Activated CD8-positive, alpha-beta T cell treated with anti-CD3 and anti-CD28 coated beads for 36 hours (primary cell): ENCODE measurements at regions not wholly inside any gene's neighbourhood (a gene's known extent, or its start where the extent isn't known, plus 50 kb on each side); places are given as distances from the start of the nearest gene placed in this dataset.

ENCODE experiments used
- ATAC-seq: fragments of 200-7000 bp; cut with Tn5 transposase; one replicate; pipeline ENCODE4 v1.10.0; 2021; ENCODE audit warnings: mild to moderate bottlenecking, moderate library complexity
- CTCF ChIA-PET: fragments of 350-600 bp; sonication (Branson Sonifier 250); formaldehyde crosslinking; loops from one replicate; lab custom pipeline; 2021; ENCODE audit warnings: antibody characterized with exemption; lab: Charles Lee
- POLR2A ChIA-PET: fragments of 350-600 bp; sonication (Branson Sonifier 250); formaldehyde crosslinking; loops from one replicate; lab custom pipeline; 2021; ENCODE audit warnings: antibody characterized with exemption; lab: Charles Lee
- DNase-seq: peaks from one replicate; pipeline ENCODE4 v3.0.0-alpha.2; 2020
- H3K27ac Mint-ChIP-seq: one replicate; pipeline ENCODE4 v1.8.0; 2021; ENCODE audit warnings: mild to moderate bottlenecking, mixed read lengths
- H3K27me3 Mint-ChIP-seq: one replicate; pipeline ENCODE4 v1.8.0; 2021; ENCODE audit warnings: mixed read lengths
- H3K36me3 Mint-ChIP-seq: one replicate; pipeline ENCODE4 v1.8.0; 2021; ENCODE audit warnings: low read depth, mixed read lengths
- H3K4me1 Mint-ChIP-seq: one replicate; pipeline ENCODE4 v1.8.0; 2021; ENCODE audit warnings: low read depth, mixed read lengths
- H3K4me3 Mint-ChIP-seq: one replicate; pipeline ENCODE4 v1.8.0; 2021; ENCODE audit warnings: mild to moderate bottlenecking, moderate library complexity, mixed read lengths
- H3K9me3 Mint-ChIP-seq: one replicate; pipeline ENCODE4 v1.8.0; 2021; ENCODE audit warnings: mixed read lengths
- CTCF ChIP-seq: fragments of 200-600 bp; IDR thresholded peaks from one replicate; pipeline ENCODE4 v1.8.0; 2022; ENCODE audit warnings: antibody characterized with exemption, mild to moderate bottlenecking
- intact Hi-C: fragments of 100-400 bp; cut with micrococcal nuclease; formaldehyde crosslinking; loops from one replicate; pipeline ENCODE4 v1.10.0; 2022

GRCh38 chr3:153680526-153680925, 440.7 kb upstream of the ARHGEF26 start:
- Mint-ChIP-seq H3K36me3 (no peaks in the 10 kb centered on the region), H3K27ac (no peak overlapping the region), H3K9me3 (peaks cover 11% of the 10 kb centered on the region), H3K4me1 (peaks cover 11% of the 10 kb centered on the region), H3K27me3 (no peaks in the 10 kb centered on the region), H3K4me3 (no peak overlapping the region)
- ChIA-PET CTCF (interaction anchor here (1.2 kb wide), 1 partner anchor 16 kb away, joined by 3 read pairs; no protein-coding TSS in a partner anchor), POLR2A (no interaction called here)
- intact Hi-C loops, result no loop called here
- DNase-seq (no peak), ATAC-seq (no peak)
- TF ChIP-seq CTCF, result no peak

GRCh38 chr3:153681057-153681456, 440.1 kb upstream of the ARHGEF26 start:
- ChIA-PET CTCF (interaction anchor here (1.2 to 1.3 kb wide), 2 partner anchors 16 to 396 kb away, joined by 3 read pairs; no protein-coding TSS in a partner anchor), POLR2A (no interaction called here)
- Mint-ChIP-seq H3K4me3 (no peak overlapping the region), H3K27ac (no peak overlapping the region), H3K4me1 (peaks cover 11% of the 10 kb centered on the region), H3K36me3 (no peaks in the 10 kb centered on the region), H3K9me3 (peaks cover 11% of the 10 kb centered on the region), H3K27me3 (no peaks in the 10 kb centered on the region)
- ATAC-seq (no peak), DNase-seq (no peak)
- intact Hi-C loops, result no loop called here
- TF ChIP-seq CTCF, result no peak

- Mint-ChIP-seq H3K27me3 (peaks cover 2% of the 10 kb centered on the region), H3K36me3 (no peaks in the 10 kb centered on the region), H3K4me3 (no peak overlapping the region), H3K9me3 (no peaks in the 10 kb centered on the region), H3K27ac (no peak overlapping the region), H3K4me1 (no peaks in the 10 kb centered on the region)
- ChIA-PET CTCF (interaction anchor here (0.6 kb wide), 2 partner anchors 12 to 184 kb away, joined by 3 to 4 read pairs; no protein-coding TSS in a partner anchor), POLR2A (no interaction called here)
- no peak for ATAC-seq
- intact Hi-C loops, result no loop called here
- no peak for TF ChIP-seq CTCF
- DNase-seq, result no peak
These were observed 432.7 kb upstream of the ARHGEF26 start for GRCh38 chr3:153688301-153689120.

GRCh38 chr3:153693207-153693606, 428.0 kb upstream of the ARHGEF26 start:
- POLR2A ChIA-PET, result no interaction called here
- no peaks in the 10 kb centered on the region for H3K36me3 Mint-ChIP-seq
- H3K4me1 Mint-ChIP-seq, result no peaks in the 10 kb centered on the region
- H3K4me3 Mint-ChIP-seq, result no peak overlapping the region
- DNase-seq (no peak), ATAC-seq (no peak)
- no peak overlapping the region for H3K27ac Mint-ChIP-seq
- TF ChIP-seq CTCF, result no peak
- peaks cover 2% of the 10 kb centered on the region for H3K27me3 Mint-ChIP-seq
- no peaks in the 10 kb centered on the region for H3K9me3 Mint-ChIP-seq
- CTCF ChIA-PET, result no interaction called here
- intact Hi-C loops, result no loop called here

GRCh38 chr3:153702106-153702505, 419.1 kb upstream of the ARHGEF26 start:
- H3K4me1 Mint-ChIP-seq, result no peaks in the 10 kb centered on the region
- CTCF ChIA-PET, result no interaction called here
- POLR2A ChIA-PET, result no interaction called here
- H3K27me3 Mint-ChIP-seq, result no peaks in the 10 kb centered on the region
- H3K36me3 Mint-ChIP-seq, result no peaks in the 10 kb centered on the region
- ATAC-seq, result no peak
- no peak for DNase-seq
- no peak overlapping the region for H3K4me3 Mint-ChIP-seq
- intact Hi-C loops, result no loop called here
- H3K9me3 Mint-ChIP-seq, result no peaks in the 10 kb centered on the region
- H3K27ac Mint-ChIP-seq, result no peak overlapping the region
- TF ChIP-seq CTCF, result no peak
